Activated CD4-positive, alpha-beta T cell treated with anti-CD3 and anti-CD28 coated beads for 4 hours (primary cell): ENCODE measurements at regions not wholly inside any gene's neighbourhood (a gene's known extent, or its start where the extent isn't known, plus 50 kb on each side); places are given as distances from the start of the nearest gene placed in this dataset.
"Not testable (repeated sequence)": the region's sequence is repeated elsewhere in the genome, so short reads cannot be mapped to it uniquely, and the experiment has no call there.

Experiments
- DNase-seq, 2 donors: peaks; one replicate each; pipeline ENCODE4 v3.0.0-alpha.2; 2020

DNA sequence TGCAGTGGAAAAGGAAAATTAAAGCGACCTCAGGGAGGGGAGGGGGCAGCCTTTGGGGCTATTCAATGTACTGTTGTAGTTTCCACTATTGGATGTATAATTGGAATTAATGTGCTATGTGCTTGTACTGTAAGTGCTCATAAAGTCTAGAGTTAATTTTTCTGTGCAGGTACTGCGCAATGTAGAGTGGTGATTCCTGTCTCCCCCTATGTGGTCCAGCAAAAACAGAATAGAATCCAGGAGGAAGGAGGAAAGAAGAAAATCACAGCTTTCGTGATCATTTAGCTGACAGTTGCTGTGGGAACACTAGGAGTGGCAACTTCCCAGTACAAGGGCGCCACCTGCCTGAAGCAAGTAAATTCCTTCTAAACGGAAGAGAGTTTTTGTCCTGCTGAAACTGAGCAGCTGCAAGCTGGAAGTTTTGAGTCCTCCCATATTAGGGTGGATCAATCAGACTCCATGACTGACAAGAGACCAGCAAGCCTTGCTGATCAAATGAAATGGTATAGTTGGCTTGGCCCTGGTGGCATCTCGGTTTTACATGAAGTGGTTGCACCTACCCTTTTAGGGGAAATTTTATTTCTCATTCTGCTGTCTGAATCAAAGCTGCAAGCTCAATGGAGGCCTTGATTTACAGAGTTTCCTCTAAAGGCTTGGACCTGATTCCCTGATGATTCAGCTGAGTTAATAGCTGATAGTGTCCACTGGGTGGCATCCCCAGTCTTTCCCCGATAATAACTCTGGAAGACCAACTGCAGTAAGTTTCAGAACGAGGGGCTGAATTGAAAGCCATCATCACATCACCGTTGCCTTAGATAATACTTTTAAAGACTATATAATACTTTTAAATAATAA is 299.8 kb downstream of the HGF start:
- no peak for DNase-seq

DNA sequence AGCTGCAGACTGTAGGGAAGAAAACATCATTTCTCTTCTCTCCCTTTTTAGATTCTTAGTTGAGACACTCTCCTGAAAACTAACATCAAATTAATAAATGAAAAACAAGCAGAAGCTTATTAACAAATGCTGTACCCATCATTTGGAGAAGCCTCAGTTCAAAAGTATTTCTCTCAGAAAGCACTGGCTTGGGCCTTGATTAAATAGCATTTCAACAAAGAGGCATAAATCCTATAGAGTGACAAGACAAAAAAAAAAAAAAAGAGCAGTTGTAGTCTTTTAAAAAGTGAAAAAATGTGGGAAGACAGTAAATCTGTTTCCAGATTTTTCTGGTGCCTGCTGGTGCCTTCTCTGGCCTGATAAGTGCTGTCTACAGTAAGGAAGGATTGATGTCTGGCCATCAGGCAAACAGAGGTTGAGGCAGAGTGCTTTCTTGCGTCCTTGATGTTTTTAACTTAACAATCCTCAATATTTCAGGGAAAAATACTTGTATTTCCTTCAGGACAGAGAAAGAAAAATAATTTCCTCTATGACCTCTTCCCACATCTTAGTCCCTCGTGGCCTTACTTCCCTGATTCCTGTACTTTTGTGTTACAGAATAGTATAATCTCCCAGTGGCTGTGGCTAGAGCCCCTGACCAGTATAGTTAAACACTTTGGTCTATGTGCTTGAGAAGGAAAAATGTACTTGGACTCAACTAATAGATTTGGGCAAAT is 300.5 kb downstream of the HGF start:
- no peak for DNase-seq

- no peak for DNase-seq
These were observed 301.3 kb downstream of the HGF start for GRCh38 chr7:81468526-81468925.

DNA sequence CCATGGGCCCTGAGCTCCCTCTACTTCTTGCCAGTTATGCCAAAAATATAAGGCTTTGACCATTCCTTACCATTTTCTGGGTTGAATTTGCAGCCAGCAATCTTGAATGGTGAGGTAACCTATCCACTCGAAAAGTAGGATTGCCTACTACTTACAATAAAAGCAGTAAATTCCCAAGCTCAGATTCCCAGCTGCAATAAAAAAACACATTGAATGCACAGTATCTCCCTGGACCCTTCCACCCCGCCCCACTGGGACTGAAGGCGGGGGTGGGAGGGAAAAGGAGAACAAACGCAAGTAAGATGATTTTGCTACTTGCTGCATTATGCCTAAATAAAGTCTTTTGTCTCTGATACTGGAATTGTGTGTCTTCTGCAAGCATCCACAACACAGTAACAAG is 301.9 kb downstream of the HGF start:
- no peak for DNase-seq

- DNase-seq = no peak
These were observed 307.2 kb downstream of the HGF start for GRCh38 chr7:81462672-81463071.

- no peak for DNase-seq
These were observed 309.4 kb downstream of the HGF start for GRCh38 chr7:81460250-81461045.

DNA sequence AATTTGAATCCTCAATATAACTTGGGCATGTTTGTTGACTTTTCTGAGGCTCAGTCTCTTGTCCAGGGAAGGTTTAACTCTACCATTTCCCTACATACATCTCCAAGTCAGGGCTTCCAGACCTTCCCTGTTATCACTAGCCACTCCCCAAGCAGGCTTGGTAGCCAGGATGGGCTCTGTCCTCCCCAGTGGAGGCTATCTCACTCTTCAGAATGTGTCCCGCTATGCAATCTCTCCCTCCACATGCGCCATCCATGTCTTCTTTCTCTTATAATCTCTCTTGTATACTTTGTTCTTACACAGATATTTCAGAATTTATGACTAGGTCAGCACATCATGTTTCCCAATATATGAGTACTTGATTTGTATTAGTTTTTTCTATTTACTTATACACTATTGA is 310.4 kb downstream of the HGF start:
- DNase-seq = no peak

DNA sequence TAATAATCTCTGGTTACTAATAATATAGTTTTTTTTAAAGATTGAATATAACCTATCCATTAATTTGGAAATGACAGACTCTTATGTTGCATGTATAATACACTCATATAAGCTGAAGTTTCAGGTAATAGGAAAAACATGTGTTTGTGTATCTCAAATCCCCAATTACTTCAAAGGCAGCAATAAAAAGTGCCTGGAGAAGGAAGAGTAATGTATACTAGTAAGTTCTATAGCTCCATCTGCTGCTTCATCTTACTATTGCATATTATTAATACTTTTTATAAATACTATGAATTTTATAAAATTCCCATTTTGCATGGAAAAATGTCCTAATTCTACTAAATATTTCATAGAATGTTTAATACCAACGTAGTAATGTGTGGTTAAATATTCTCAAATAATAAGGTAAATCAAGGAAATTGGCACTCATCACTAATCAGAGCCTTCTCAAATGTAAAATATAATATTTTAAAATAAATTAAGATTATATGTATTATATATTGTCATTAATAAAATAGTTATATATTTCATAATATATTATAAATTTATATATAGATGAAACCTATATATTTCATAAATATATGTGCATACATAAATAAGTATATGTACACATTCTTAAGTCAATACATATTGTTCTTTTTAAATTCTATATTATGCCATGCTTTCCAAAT is 311.9 kb downstream of the HGF start:
- DNase-seq = no peak

GRCh38 chr7:81453770-81454169 is 316.1 kb downstream of the HGF start:
- not testable (repeated sequence) for DNase-seq

DNA sequence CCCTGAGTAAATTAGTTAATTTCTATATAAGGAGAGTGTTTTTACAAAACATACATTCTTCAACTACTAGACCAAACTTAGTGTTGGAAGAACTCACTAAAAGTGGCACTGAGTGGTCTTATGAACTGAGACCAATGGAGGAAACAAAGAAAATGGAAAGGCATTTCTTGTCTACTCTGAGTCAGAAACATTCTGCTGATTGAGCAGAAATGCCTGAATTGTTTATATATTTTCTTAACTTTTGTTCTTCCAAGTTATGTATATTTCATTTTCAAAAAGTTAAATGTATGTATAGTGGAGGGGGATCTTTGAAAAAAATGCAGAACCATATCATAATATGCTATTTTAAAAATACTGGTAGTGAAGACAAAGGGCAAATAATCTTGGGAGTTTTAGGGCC is 320.7 kb downstream of the HGF start:
- no peak for DNase-seq

DNA sequence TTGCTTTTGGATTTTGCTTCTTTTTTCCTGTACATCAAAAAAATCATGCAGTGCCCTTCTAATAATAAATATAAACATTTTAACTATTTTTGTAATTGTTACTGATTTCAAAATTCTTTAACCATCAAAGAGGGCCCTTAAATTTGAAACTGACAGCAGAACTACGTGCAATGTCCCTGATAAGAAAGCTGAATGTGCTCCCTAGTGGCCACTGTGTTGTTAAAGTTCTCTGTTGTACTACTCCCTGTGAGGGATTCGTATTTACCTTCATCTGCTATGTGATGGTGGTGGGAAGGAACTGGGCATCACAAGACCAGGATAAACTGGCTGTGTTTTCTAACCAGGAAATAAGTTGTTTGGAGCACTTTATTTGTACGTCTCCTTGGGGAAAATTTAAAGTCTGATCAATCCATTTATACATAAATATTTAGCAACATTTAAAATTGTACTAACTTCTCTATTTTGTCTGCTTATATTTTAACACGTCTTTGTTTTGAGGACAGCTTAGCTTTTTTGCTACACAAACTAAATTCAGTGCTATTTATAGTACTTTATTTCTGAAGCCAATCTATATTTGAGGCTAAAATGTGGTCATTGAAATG is 322.4 kb downstream of the HGF start:
- DNase-seq = no peak

DNA sequence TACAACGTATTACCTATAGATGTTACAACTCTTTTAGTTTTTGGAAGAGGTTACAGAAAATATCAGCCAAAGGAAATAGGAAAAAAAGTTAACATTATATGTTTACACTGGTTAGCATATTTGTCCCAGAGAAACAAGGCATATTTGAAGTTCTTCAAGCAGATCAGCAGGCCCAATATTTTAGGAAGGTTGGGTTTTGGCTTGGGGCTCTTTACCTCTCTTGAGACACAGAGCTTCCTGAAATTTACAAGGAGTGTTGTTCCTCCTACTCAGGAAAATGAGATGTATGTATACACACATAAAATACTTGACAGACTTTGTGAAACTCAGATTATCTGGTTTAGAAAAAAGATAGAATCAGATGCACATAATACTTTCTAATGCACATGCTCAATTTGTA is 323.6 kb downstream of the HGF start:
- DNase-seq = no peak

GRCh38 chr7:81445462-81445861 is 324.4 kb downstream of the HGF start:
- DNase-seq = no peak

GRCh38 chr7:81441750-81442149 is 328.1 kb downstream of the HGF start:
- DNase-seq = no peak

GRCh38 chr7:81439591-81439990 is 330.3 kb downstream of the HGF start:
- no peak for DNase-seq

GRCh38 chr7:81437160-81437559 is 332.7 kb downstream of the HGF start:
- not testable (repeated sequence) for DNase-seq

DNA sequence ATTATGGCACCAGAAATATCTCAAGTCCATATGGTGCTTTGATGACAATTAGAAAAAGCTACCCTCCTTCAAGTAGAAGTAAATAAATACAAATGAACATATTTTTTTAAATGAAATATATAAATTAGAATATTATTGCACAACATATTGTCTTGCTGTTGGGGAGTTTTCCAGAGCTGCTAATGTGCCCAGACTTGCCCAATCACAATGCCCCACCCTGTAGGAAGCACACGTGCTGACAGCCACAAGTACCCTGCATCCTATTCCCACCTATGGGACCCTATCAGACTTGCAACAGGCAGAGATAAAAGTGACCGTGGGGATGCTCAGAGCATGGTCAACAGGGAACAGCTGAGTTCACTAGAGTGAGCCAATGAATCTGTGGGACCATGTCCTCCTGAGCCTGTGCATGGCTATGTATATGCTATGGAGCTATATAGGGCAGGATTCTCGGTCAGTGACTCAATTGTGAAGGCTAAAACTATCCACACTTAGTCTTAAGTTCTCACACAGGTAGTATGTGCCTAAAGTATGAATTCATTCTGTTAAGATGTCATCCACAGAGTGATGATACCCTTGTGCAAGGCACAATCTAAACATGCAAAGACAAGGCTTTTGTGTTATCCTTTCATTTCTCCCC is 336.0 kb downstream of the HGF start:
- no peak for DNase-seq

DNA sequence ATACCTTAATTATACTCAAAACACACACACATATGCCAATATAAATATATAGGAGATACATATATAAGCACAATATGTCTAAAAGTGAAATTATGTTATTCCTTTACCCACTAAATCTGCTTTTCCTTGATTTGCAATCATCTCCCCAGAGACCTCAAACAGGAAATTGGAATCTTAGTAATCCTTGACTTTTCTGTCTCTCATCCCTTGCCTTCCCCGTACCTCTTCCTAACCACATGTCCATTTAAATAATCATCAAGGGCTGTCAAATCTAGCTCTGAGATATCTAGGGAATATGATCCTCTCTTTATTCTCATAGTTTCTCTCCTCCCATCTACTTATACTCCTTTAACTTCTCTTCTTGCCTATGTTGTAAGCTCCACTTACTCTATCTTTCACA is 336.6 kb downstream of the HGF start:
- DNase-seq = no peak

DNA sequence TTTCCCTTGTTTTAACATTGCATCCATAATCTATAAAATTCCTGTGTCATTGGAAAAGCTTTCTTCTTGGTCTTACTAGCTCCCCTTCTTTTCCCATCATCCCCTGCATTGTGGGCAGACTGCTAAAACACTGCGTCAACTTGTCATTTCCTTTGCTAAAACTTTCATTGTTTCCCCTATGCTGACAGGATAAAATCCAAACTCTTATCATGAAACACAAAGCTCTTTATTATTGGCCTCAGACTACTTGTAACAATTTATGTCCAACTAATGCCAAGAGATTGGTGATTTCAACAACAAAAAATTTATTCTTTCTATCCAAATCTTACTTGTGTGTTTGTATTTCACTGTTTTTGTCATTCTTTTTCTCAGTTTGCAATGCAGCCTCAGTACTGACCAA is 339.1 kb downstream of the HGF start:
- no peak for DNase-seq

DNA sequence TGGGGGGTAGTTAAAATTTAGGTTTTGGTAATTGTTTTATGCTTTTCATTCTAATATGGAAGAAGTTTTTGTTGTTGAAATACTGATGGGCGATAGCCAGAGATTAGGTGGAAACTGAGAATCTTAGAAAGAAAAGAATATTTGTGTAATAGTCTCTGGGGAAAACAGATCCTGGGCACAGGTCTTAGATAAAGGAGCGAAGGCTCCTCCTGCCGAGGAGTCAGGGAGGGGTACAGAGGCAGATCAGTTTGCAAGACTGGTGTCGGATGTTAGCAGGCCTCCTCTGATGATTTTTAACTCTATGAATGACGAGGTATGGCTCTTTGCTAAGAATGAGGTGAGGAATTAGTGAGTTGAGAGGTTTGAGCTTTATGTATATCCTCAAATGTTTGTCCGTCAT is 339.7 kb downstream of the HGF start:
- DNase-seq = no peak

DNA sequence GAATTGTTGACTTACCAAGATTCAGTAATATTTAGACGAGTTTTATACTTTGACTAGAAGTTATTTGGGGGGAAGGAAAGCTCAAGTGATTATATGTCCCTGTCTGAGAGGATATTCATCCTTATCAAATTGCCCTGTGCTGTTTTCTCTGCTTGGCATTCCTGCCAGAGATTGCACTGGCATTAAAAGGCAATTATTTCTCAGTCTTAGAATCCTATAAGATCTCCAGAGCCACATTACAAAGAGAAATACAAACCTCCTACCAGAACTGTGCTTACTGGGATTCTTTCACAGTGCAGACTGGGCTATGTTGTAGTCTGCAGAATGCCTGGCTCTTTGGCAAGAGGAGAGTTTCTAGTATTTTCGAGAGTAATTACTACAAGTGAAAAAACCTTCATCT is 342.4 kb downstream of the HGF start:
- no peak for DNase-seq
